B cell (primary cell): ENCODE measurements at regions not wholly inside any gene's neighbourhood (a gene's known extent, or its start where the extent isn't known, plus 50 kb on each side); places are given as distances from the start of the nearest gene placed in this dataset.

ENCODE experiments used
- CTCF ChIP-seq: fragments of 200-600 bp; IDR thresholded peaks from one replicate; pipeline ENCODE4 v1.8.0; 2022; ENCODE audit warnings: antibody characterized with exemption, mild to moderate bottlenecking
- EZH2 ChIP-seq: IDR thresholded peaks from 2 replicates; pipeline ENCODE4 v1.6.1; 2012; ENCODE audit warnings: borderline replicate concordance, low read depth, mild to moderate bottlenecking, moderate library complexity, low read length; ENCODE audit not compliant: insufficient read depth, poor library complexity, severe bottlenecking

DNA sequence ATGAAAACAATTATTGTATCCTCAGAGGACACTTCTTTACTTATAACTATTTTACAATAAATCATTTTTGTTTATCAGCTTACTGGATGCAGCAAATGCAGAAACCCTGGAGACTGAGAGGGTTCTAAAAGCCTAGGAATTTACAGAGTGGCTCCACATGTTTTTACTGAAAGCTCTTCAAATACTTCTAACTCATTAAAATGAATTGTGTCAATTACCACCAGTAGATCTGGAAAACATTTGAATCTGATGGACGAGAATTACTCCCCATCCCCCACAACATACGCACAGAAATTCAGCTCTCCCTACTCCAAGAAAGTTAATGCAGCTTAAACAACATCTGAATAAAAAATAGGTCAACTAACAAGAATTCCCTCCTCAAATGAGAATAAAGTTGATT is 319.8 kb upstream of the FIGN start:
- TF ChIP-seq CTCF (no peak), EZH2 (no peak)
